ENCODE measurements at regions not wholly inside any gene's neighbourhood (a gene's known extent, or its start where the extent isn't known, plus 50 kb on each side); places are given as distances from the start of the nearest gene placed in this dataset.
A peak's percentile ranks its signal among the peaks of the same experiment; 100 is the strongest.
"Not testable (repeated sequence)": the region's sequence is repeated elsewhere in the genome, so short reads cannot be mapped to it uniquely, and the experiment has no call there.

DNA sequence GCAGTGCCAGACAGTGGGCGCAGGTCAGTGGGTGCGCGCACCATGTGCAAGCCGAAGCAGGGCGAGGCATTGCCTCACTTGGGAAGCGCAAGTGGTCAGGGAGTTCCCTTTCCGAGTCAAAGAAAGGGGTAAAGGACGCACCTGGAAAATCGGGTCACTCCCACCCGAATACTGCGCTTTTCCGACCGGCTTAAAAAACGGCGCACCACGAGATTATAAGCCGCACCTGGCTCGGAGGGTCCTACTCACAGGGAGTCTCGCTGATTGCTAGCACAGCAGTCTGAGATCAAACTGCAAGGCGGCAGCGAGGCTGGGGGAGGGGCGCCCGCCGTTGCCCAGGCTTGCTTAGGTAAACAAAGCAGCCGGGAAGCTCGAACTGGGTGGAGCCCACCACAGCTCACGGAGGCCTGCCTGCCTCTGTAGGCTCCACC, 77.9 kb downstream of the NR4A2 start:
- DNase-seq (ENCODE audit: low spot score): not testable (repeated sequence)

DNA sequence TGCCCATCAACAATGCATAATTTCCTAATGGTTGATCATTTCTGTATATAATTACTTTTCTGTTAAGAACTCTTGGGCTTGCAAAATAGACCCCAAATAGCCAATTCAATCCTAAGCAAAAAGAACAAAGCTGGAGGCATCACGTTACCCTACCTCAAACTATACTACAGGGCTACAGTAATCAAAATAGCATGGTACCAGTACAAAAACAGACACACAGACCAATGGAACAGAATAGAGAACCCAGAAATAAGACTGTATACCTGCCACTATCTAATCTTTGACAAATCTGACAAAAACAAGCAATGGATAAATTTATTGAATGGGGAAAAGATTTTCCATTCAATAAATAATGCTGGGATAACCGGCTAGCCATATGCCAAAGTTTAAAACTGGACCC, 78.8 kb downstream of the NR4A2 start:
- no peak for DNase-seq (ENCODE audit: low spot score)

DNA sequence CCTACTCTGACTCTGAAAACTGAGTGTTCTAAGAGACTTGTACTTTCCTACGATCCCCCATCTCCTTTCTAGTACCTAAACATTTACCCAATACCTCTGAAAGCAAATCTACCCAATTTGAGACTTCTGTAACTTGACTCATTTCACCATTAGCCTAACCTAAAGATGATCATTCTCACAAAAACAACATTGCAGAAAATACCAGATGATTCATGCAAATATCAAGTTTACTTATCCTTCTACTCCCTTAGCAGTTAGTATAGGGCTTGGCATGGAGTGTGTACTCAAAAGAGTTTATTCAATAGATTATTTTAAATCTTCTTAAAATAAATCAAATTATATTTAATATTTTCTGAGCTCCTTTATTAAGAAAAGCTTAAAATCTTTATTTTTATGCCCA, 89.6 kb downstream of the NR4A2 start:
- no peak for DNase-seq (ENCODE audit: low spot score)

DNA sequence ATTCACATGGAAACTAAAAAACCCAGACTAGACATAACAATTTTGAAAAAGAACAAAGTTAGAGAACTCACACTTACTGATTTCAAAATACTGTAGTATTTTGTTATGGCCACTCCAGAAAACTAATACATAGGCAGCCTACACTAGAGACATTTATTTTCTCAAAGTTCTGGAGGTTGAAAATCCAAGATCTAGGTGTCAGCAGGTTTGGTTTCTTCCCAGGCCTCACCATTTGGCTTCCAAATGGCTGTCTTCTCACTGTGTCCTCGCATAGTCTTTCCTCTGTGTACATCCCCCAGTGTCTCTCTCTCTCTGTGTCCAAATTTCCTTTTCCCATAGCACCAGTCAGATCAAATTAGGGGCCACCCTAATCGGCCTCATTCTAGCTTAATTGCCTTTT, 95.0 kb downstream of the NR4A2 start:
- no peak for DNase-seq (ENCODE audit: low spot score)

DNA sequence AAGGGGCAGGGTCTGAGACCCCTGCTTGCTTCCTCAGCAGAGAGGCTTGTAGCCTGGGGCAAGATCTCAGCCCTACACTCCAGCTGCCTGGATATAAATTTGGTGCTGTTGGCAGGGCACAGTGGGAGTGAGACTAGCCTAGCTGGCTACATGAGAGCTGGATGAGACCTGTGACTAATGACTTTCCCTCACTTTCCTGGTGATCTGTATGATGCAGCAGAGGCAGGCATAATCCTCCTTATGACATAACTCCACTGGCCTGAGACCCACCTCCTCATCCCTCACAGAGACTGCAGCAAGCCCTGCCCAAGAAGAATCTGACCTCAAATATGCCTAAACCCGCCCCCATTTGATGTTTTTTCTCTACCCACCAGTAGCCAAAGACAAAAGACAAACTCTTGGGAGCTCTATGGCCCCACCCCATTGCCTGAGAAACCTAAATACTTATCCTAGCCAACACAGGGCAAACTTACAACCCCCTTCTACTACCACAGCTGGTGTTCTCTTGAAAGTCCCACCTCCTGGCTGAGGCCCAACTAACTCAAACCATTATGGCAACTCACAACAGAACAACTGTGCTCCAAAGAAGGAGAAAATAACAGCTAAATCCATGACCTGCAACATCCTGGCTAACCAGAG, 102.7 kb downstream of the NR4A2 start:
- DNase-seq (ENCODE audit: low spot score): no peak

DNA sequence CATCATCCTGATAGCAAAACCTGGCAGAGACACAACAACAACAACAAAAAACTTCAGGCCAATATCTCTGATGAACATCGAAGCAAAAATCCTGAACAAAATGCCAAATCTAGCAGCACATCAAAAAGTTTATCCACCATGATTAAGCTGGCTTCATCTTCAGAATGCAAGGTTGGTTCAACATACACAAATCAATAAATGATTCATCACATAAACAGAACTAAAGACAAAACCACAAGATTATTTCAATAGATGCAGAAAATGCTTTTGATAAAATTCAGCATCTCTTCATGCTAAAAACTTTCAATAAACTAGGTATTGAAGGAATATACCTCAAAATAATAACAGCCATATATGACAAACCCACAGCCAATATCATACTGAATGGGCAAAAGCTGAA, 109.2 kb downstream of the NR4A2 start:
- DNase-seq (ENCODE audit: low spot score): not testable (repeated sequence)

DNA sequence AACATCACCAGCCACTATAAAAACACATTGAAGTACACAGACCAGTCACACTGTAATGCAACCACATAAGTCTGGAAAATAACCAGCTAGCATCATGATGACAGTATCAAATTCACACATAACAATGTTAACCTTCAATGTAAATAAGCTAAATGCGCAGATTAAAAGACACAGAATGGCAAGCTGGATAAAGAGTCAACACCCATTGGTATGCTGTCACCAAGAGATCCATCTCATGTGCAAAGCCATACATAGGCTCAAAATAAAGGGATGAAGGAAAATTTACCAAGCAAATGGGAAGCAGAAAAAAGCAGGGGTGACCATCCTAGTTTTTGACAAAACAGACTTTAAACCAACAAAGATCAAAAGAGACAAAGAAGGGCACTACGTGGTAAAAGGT, 110.8 kb downstream of the NR4A2 start:
- DNase-seq (ENCODE audit: low spot score): no peak

DNA sequence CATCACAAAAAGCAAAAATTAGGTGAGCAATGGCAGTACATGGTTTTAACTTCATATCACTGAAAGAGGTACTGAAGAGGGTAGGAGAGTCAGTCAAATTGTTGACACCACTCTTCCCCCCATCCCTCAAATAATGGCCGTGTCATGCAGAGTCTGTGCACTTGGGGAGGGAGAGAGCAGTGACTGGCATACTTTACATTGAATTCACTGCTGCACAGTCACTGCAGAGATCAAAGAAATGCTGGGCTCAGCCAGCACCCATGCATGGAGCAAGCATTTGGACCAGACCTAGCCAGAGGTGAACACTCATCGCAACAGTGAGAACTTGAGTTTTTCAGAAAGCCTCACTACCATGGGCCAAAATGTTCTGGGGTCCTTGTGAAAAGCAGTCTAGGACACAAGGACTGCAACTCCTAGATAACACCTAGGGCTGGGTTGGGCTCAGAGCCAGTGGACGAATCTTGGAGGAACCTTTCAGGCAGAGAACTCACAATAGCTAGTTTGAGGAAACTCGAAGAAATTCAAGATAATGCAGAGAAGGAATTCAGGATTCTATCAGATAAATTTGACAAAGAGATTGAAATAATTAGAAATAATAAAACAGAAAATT, 112.9 kb downstream of the NR4A2 start:
- DNase-seq (ENCODE audit: low spot score): no peak

DNA sequence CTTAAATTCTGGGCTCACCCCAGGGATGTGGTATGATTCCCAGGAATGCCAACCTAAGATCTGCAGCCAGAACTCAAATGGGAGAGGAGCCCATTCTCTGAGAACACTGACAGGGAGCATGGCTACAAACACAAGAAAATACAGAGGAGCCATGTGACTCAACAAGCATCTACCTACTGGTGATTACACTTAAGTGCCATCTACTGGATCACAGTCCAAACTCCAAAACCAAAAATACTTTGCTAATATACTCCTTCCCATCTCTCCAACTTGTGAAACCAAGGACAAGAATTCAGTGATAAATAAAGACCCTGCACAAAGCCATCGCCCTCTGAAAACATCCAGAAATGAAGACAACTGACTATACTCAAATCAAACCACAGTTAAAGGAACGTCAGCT, 116.9 kb downstream of the NR4A2 start:
- DNase-seq (ENCODE audit: low spot score): no peak

DNA sequence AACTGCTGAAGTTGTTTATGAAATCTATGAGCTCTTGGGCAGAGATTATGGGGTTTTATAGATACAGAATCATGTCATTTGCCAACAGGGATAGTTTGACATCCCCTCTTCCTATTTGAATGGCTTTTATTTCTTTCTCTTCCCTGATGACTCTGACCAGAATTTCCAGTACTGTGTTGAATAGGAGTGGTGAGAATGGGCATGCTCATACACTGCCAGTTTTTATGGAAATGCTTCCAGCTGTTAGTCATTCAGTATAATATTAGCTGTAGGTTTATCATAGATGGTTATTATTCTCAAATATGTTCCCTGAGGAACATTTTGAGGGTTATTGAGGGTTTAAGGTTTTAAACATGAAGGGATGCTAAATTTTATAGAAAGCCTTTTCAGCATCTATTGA, 121.2 kb downstream of the NR4A2 start:
- DNase-seq (ENCODE audit: low spot score): no peak

DNA sequence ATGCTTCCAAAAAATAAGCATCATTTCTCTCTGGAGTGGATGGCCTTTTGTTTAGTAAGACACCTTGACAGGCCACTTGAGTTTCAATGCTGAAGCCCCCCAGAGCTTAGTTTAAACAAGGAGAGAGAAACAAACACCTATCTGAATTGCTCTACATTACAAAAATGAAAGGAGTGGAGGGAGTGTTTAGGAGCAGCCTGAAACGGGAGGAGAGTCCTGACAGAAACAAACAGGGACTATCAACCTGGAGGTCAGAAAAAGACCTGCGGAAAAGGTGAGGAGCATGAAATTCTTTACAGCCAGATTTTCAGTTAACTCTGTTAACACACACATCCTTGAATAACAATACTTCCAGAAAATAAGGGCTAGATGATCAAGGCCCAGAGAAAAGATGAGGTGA, 126.2 kb downstream of the NR4A2 start:
- DNase-seq (ENCODE audit: low spot score): no peak

DNA sequence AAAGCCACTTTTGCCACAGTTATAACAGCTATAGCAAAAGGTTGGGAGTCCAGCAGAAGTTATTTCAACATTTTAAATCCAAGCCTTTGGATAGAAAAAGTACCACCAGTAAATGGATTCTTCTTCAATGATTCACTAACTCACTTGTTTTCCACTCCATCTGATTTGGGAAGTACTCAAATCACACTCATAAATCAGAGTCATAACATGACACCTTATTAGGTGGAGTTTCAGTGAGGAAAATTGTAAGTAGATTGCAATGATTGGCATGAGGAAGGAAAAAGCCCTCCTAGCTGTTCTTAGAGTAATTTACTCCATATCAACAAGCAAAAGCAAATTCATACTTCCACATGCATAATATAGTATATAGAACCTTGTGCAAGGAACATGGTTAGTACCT, 132.9 kb downstream of the NR4A2 start:
- no peak for DNase-seq (ENCODE audit: low spot score)

DNA sequence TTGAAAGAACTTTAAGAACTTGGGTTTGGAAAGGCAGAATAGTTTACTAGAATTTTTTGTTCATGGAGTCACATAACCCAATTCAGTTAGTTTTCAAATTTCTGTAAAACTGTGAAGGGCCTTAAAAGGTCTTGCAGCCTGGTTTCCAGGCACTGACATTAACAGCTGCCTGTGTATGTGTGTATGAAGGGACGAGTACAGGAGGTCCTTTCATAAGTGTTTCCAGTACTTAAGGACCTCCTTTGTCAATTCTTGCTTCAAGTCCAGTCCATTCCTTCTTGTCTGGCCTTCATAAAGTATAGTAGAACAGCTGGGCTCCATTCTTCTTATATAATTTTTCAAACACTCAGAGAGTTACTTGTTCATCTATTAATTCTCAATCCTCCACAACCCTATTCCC, 136.5 kb downstream of the NR4A2 start:
- DNase-seq (ENCODE audit: low spot score): no peak

DNA sequence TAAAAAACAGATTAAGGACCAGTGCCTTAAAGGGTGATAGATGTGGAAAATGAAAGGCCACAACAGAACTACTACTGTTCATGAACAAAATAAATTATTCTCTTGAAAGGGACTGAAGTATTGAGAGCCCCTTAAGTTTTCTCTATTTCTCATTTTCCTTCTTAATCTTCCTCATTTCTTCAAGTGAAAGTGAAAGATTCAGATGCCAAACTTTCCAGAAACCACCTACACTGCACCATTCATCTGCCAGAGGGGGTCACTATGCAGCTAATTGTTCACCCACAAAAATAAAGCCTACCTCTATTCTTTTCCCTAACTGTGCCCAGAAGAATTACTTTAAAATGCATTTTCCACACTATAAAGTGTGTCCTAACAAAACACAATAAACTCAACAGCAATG, 140.1 kb downstream of the NR4A2 start:
- no peak for DNase-seq (ENCODE audit: low spot score)

DNA sequence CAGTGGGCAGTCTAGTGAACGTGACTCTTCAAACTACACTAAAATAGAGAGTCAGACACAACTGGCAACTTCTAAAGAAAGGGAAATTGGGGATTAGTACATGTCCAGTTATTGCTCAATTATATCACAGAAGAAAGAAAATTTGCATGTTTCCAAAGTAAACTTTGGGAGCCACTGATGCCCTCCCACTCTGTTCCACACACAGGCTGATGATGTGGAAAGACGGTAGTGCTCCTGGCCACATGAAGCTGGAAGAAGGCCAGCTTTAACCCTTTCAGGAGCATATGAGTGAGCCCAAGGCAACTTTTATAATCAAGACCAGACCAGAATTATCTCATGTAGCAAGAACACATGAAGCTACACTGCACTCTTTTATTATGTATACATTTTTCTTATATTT, 141.0 kb downstream of the NR4A2 start:
- DNase-seq (ENCODE audit: low spot score): no peak

DNA sequence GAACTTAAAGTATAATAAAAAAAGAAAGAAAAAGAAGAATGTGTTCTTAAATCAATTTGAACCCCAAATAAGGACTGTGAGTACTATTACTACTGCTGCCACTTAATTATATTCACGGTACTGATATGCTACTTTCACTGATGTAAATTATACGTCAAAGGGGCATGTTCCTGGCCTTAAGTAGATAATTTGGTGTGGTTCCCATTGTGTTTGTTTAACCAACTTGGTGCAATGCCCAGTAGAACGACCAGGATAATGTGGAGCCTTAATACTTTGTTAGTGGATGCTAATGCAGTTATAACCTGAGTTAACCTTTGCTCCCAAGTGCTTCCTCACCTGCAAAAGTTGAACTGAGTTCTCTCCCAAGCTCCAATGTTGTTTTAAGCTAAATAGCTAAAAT, 142.0 kb downstream of the NR4A2 start:
- no peak for DNase-seq (ENCODE audit: low spot score)

DNA sequence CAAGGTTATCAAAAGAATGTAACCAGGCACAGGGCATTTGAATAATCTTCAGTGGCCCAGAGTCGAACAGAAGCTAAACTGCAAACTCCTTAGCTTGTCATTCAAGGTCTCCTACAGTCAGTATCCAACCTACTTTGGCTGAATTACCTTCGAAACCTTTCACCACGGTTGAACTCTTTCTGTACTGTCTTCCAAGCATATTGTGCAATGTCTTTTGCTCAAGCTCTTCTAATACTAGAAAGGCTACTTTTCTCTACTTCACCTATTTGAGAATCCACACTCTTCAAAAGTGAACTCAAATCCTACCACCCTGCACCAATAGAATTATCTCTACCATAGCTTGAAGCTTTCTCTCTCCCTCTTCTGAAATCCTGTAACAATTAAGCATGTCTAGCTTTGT, 142.9 kb downstream of the NR4A2 start:
- no peak for DNase-seq (ENCODE audit: low spot score)

DNA sequence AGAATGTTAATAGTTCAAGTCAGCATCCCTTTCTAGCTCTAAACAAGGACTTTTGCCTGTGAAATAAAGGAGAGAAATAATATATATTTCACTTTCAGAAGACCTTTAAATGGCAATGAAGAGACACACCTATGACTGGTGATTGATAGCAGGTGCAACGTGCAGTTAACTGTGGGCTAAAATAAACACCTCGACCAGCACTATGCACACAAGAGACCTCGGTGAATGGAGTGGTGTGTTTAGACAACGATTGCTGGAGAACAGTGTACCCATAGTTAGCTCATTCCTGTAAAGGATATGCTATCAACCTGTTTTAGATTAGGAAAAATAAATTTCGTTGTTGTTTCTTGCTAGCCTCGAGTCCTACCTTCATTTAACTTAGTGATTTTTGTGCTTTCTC, 143.4 kb downstream of the NR4A2 start:
- DNase-seq (ENCODE audit: low spot score): no peak

DNA sequence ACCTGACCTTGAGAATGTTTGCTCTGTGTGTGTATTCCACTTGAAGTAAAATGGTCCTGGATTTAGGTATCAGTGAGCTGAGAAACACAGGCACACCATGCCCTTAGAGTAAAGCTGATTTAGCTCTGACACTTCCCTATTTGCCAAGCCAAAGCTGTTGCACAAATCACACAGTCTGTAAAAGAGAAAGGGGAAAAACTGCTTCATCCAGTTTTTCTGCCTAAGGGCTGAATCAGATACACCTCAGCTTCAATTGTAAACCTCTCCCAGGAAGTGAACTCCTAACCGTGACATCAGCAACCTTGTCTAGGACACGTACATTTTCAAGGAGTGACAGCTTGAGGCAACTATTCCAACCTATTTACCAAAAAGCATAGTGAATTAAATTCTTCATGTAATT, 150.4 kb downstream of the NR4A2 start:
- DNase-seq (ENCODE audit: low spot score): peak; percentile 31

DNA sequence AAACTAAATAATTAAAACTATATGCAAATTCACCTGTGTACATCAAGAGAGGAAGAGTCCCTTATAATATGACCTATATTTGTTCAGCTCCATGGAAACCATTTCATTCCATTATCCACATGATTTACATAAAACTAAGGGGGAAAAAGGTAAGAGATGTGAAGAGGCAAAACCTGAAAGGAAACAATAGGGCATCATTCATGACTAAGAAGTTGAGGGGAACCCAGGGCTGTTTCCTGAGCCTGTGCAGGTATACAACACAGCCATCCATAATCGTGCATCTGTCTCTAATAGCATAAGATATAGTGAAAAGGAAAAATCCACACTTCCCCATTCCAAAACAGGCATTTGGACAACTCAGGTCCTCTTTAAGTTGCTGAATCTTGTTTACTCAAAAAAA, 151.3 kb downstream of the NR4A2 start:
- no peak for DNase-seq (ENCODE audit: low spot score)

DNA sequence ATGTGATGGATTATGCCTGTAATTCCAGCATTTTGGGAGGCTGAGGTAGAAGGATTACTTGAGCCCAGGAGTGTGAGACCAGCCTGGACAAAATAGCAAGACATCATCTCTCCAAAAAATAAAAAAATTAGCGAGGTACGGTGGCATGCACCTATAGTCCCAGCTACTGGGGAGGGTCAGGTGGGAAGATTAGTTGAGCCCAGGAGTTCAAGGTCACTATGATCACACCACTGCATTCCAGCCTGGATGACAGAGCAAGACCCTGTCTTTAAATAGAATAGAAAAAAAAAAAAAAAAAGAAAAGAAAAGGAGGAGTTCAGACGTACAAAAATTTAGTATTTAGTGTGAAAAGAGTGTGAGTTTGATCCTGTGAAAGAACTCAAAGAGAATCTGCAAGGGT, 154.9 kb downstream of the NR4A2 start:
- DNase-seq (ENCODE audit: low spot score): no peak

DNA sequence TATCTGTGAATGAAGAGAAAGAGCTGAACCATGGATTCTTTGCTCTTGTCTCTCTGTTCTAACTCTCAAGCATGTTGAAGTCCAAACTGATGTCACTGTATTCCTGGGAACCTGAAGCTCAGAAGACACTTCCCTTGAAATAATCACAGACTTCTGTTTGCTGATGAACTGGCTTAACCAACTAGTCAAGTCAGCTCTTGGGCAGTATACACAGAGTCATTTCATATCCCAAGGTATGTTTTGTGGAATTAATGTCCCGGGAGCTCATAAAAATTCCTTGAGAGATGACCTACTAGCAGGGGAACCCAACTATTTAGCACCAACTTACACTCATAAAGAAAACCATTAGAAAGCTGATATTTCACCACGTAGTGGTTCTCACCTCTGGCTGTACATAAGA, 156.6 kb downstream of the NR4A2 start:
- no peak for DNase-seq (ENCODE audit: low spot score)

DNA sequence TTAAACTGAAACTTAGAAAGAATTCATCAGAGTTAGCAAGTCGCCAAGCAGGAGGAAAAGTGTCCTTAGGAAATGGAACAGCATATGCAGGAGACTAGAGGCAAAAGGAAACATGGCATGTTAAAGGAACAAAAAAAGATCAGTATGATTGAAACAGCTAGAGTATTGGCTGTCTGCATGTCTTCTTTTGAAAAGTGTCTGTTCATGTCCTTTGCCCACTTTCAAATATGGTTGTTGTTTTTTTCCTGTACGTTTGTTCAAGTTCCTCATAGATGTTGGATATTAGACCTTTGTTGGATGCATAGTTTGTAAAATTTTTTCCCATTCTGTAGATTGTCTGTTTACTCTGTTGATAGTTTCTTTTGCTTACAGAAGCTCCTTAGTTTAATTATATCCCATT, 161.6 kb downstream of the NR4A2 start:
- no peak for DNase-seq (ENCODE audit: low spot score)

DNA sequence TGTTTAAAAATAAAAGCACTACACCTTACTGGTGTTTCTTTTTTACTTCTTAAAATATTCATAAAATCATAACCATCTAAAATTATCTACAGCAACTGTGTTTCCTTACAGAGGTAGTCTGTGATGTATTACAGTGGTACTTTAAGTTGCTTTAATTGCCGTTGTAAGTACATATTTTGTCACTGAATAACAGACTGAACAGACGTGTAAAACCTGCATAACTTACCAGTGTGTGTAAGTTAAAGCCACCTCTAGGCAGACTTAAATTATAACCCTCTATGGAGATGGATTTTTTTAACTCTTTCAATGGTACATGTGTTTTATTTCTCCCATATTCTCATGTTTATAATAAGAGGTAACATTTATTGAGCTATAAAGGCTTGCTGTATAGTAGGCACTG, 166.8 kb downstream of the NR4A2 start:
- DNase-seq (ENCODE audit: low spot score): no peak
